Stimulated activated CD8-positive, alpha-beta memory T cell treated with anti-CD3 and anti-CD28 coated beads, Interleukin-4, amount 100 ng/mL, for 24 hours (primary cell): ENCODE measurements at regions not wholly inside any gene's neighbourhood (a gene's known extent, or its start where the extent isn't known, plus 50 kb on each side); places are given as distances from the start of the nearest gene placed in this dataset.

Experiments used
- DNase-seq: peaks from one replicate; pipeline ENCODE4 v3.0.0-alpha.2; 2020; ENCODE audit warnings: low read depth

- no peak for DNase-seq
These were observed 64.9 kb upstream of the PITRM1 start for GRCh38 chr10:3237530-3237929.

GRCh38 chr10:3236644-3237404 lies 64.2 kb upstream of the PITRM1 start:
- no peak for DNase-seq

DNA sequence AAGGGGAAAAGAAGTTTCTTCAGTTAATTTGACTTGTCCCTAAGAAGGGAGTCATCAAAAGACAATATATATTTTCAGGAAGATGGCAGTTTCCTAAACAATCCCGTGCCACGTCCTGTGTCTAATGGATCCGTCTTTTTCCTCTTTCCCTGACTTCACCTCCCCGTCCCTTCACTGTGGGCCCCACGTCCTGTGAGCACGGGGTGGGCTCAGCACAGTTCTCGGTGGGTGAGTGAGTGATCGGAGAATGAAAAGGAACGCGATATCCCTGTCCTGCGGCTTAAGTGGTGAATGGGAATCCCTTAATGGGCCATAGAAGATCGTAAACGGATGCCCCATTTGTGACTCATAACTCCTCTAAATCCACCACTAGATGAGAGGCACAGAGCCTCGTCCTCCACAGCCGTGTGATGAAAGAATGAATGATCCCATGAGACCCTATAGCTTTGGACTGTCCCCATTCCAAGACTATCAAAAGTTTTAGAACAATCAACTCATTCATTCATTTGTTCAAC lies 63.5 kb upstream of the PITRM1 start:
- no peak for DNase-seq

- DNase-seq, result no peak
These were observed 62.8 kb upstream of the PITRM1 start for GRCh38 chr10:3235395-3235794.

DNA sequence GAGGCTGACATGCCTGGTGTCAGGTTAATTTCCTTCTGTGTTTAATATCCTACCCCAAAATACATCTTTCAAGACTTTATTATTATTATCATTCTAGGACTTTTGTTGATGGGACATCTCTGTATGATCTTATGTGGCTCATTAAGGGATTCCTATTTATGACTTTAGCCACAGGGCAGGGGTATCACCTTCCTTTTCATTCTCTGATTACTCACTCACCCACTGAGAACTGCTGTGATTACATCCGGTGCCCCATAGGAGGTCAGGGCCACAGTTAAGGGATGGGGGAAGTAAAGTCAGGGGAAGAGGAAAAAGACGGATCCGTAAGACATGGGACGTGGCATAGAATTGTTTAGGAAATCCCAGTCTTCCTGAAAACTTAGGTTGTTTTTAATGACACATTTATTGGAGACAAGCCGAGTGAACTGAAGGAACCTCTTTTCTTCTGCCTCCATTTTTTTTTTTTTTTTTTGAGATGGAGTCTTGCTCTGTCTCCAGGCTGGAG lies 61.0 kb upstream of the PITRM1 start:
- no peak for DNase-seq

DNA sequence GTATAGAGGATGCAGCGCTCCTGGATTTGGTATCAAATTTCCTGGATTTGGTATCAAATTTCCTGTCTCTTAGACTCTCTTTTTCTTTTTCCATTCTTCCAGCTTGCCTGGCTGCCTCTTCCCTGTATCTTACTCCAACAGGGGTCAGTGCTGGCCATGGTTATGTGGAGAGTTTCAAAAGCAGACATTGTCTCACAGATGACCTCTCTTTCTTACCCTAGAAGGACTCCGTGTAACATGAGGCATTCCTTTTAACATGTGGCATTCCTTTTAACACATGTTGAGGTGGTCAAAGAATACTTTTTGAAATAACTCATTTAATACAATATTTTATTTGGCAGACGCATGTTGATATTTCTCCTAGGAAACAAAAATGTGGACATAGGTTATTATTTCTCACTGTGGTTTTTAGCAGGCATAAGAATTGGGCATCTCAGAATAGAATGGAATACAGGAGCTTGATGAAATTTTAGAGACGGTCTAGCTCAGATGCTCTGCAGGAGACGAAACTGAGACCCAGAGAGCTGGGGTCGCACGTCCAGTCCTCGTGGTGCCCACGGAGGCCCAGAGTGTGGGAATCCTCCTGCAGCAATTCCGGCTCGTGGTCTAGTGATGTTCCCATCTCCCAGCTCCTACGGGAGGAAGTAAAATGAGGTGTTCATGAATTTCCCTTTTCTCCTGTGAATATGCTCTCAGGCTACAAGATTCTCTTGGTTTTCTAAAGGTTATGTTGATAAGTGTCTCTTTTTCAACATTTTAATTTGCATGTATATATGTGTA lies 59.6 kb upstream of the PITRM1 start:
- DNase-seq, result no peak

- no peak for DNase-seq
These were observed 57.2 kb upstream of the PITRM1 start for GRCh38 chr10:3229815-3230214.

- no peak for DNase-seq
These were observed 56.0 kb upstream of the PITRM1 start for GRCh38 chr10:3228629-3228945.

GRCh38 chr10:3226960-3227744 lies 54.6 kb upstream of the PITRM1 start:
- no peak for DNase-seq

DNA sequence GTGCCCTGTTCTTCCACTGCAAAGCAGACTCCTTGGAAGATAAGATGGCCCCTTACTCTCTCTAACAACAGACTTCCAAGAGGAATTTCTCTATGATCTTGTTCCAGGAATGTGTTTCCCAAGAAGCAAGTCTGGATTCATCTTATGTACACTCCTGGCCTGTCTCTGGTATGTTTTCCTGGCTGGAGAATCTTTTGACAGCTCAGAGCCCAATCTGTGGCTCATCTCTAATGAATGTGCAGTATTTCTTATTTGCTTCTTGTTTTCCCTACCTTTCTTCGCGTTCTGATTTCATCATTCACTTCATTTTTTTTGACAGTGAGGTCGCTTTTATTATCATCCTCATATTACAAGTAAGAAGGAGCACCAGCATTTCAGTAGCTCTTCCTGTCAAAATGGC lies 53.0 kb upstream of the PITRM1 start:
- no peak for DNase-seq

DNA sequence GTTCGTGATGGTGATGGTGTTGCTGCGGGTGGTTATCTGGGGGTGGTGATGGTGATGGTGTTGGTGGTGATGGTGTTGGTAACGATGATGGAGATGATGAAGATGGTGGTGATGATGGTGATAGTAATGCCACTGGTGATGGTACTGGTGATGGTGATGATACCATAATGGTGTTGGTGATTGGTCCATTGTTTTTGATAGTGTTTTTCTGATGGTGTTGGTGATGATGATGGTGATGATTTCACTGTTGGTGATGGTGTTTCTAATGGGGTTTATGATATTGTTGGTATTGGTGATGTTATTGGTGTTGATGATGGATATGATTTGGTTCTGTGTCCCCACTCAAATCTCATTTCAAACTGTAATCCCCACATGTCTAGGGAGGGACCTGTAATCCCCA lies 51.7 kb upstream of the PITRM1 start:
- DNase-seq, result no peak

DNA sequence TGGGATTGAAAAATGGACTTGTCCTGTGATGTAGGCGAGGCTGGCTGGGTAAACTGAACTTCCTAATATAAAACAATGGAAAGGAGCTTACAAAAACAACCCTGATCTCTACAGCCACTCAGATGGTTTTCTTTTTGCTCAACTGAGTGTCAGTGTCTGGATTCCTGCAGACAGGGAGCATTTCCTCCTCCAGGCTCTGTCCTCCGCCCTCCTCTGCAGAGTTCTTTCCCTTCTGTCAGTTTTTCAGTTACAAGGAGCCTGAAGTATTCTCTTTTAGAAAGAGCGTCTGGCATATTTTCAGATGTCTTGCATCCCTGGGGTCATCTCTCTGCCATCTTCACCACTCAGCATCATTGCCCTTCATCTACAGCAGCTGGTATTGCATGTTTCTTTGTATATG lies 50.0 kb upstream of the PITRM1 start:
- DNase-seq, result no peak
